ENCODE measurements at regions not wholly inside any gene's neighbourhood (a gene's known extent, or its start where the extent isn't known, plus 50 kb on each side); places are given as distances from the start of the nearest gene placed in this dataset.

DNA sequence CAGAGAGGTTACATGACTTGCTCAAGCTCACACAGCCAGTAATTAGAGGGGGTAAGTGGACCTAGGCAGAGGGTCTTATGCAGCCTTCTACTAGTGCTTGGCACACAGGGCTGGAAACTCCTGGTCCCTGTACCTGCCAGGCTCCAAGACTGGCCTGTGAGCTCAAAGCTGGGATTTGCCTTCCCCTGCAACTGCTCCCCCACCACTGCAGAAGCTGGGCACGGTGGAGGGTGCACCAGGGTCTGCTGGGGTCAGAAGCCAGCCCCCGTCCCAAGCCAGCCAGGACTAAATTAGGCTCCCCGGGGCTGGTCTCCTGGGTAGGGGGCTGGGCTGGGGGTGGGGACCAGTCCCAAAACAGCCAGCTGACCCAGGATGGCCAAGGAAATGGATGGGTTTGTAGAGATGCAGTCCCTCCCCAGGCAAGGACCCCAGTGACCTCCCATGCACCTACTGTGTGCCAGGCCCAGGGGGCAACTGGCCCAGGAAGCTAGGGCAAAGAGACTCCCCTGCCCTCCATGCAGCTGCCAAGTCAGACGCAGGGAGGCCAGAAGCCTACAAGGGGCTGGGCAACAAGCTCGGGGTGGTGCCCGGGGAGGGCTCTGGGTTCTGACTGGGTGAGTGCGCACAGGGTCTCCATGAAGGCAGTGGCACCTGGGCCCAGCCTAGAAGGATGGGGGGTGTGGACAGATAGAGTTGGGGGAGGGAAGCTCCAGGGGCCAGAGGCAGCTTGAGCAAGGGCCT, 51.8 kb upstream of the LINGO1 start:
- TF ChIP-seq, protein P1, sequence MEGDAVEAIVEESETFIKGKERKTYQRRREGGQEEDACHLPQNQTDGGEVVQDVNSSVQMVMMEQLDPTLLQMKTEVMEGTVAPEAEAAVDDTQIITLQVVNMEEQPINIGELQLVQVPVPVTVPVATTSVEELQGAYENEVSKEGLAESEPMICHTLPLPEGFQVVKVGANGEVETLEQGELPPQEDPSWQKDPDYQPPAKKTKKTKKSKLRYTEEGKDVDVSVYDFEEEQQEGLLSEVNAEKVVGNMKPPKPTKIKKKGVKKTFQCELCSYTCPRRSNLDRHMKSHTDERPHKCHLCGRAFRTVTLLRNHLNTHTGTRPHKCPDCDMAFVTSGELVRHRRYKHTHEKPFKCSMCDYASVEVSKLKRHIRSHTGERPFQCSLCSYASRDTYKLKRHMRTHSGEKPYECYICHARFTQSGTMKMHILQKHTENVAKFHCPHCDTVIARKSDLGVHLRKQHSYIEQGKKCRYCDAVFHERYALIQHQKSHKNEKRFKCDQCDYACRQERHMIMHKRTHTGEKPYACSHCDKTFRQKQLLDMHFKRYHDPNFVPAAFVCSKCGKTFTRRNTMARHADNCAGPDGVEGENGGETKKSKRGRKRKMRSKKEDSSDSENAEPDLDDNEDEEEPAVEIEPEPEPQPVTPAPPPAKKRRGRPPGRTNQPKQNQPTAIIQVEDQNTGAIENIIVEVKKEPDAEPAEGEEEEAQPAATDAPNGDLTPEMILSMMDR (IDR thresholded peaks at IDR 0.05): no peak
- no peak for TF ChIP-seq EZH2phosphoT487 (IDR thresholded peaks at IDR 0.05)

Measured in neural progenitor cell (in vitro differentiated cells).